H1 (cell line): ENCODE measurements at regions not wholly inside any gene's neighbourhood (a gene's known extent, or its start where the extent isn't known, plus 50 kb on each side); places are given as distances from the start of the nearest gene placed in this dataset.

Experiments used
- CTCF ChIA-PET: fragments of 300-600 bp; sonication (Branson Sonifier 250); formaldehyde crosslinking; loops from one replicate; lab custom pipeline; 2021; ENCODE audit not compliant: partially characterized antibody; lab: Charles Lee
- POLR2A ChIA-PET: fragments of 300-600 bp; sonication (Branson Sonifier 250); formaldehyde crosslinking; loops from one replicate; lab custom pipeline; 2021; ENCODE audit warnings: inconsistent platforms; ENCODE audit not compliant: partially characterized antibody; lab: Charles Lee
- DNase-seq, 2 experiments: peaks; one replicate each; pipeline versions ENCODE4 v3.0.0 to v3.0.0-alpha.2; 2010 to 2022; ENCODE audit warnings: low spot score in 2 of 2, low read depth in 1 of 2, mixed read lengths in 1 of 2
- FAIRE-seq: peaks from 2 replicates; lab custom pipeline; 2011; peaks lifted over from hg19 to GRCh38; lab: Jason Lieb, UNC
- H2AFZ ChIP-seq: 2 replicates; pipeline ENCODE4 v1.8.1; 2012; ENCODE audit warnings: low read length, inconsistent platforms
- H2AK5ac ChIP-seq: 2 replicates; pipeline ENCODE4 v1.6.1; 2013; ENCODE audit warnings: low read depth, low read length
- H2BK120ac ChIP-seq: replicated peaks from 2 replicates; pipeline ENCODE3; 2013; ENCODE audit warnings: low read depth, low read length, inconsistent platforms
- H2BK12ac ChIP-seq: 2 replicates; pipeline ENCODE4 v1.6.1; 2013; ENCODE audit warnings: low read depth, low read length
- H2BK15ac ChIP-seq: 2 replicates; pipeline ENCODE4 v1.6.1; 2013; ENCODE audit warnings: low read length
- H2BK20ac ChIP-seq: 2 replicates; pipeline ENCODE4 v1.6.1; 2013; ENCODE audit warnings: low read length
- H2BK5ac ChIP-seq: 2 replicates; pipeline ENCODE4 v1.6.1; 2013; ENCODE audit warnings: low read depth, low read length
- H3K14ac ChIP-seq: 2 replicates; pipeline ENCODE4 v1.6.1; 2013; ENCODE audit warnings: inconsistent platforms; ENCODE audit not compliant: insufficient read length
- H3K18ac ChIP-seq: 2 replicates; pipeline ENCODE4 v1.6.1; 2013; ENCODE audit warnings: low read length; ENCODE audit errors: extremely low read depth
- H3K23ac ChIP-seq: 2 replicates; pipeline ENCODE4 v1.6.1; 2013; ENCODE audit warnings: inconsistent platforms; ENCODE audit not compliant: insufficient read length
- H3K23me2 ChIP-seq: 2 replicates; pipeline ENCODE4 v1.6.1; 2013; ENCODE audit warnings: low read depth, low read length
- H3K27ac ChIP-seq: 2 replicates; pipeline ENCODE4 v1.6.1; 2011; ENCODE audit warnings: low read depth, low read length, inconsistent platforms
- H3K27me3 ChIP-seq, 4 experiments: replicated peaks in 1 of 4; 1 replicate in 1 of 4; 2 replicates in 3 of 4; pipeline versions ENCODE4 v1.6.1 to v1.8.1; 2011 to 2013; ENCODE audit warnings: low read length in 3 of 4, mild to moderate bottlenecking in 3 of 4, inconsistent platforms in 2 of 4, mixed read lengths in 2 of 4, moderate library complexity in 1 of 4; ENCODE audit not compliant: control insufficient read depth in 3 of 4, insufficient read depth in 3 of 4; ENCODE audit errors: extremely low read depth in 1 of 4
- H3K36me3 ChIP-seq, 4 experiments: 2 replicates each; pipeline versions ENCODE4 v1.6.1 to v1.8.1; 2011 to 2013; ENCODE audit warnings: mild to moderate bottlenecking in 4 of 4, low read length in 3 of 4, moderate library complexity in 2 of 4, control low read depth in 1 of 4, inconsistent platforms in 1 of 4; ENCODE audit not compliant: insufficient read depth in 4 of 4, control insufficient read depth in 2 of 4
- H3K4ac ChIP-seq: replicated peaks from 2 replicates; pipeline ENCODE3; 2013; ENCODE audit warnings: low read length, low read depth, mixed read lengths, inconsistent platforms; ENCODE audit not compliant: insufficient read length
- H3K4me1 ChIP-seq, 4 experiments: replicated peaks in 1 of 4; 1 replicate in 1 of 4; 2 replicates in 3 of 4; pipeline versions ENCODE4 v1.6.1 to v1.8.1; 2011 to 2013; ENCODE audit warnings: low read length in 3 of 4, inconsistent platforms in 2 of 4, mixed read lengths in 1 of 4; ENCODE audit not compliant: insufficient read depth in 4 of 4, control insufficient read depth in 3 of 4
- H3K4me2 ChIP-seq, 2 experiments: 2 replicates each; pipeline versions ENCODE4 v1.6.1 to v1.8.1; 2011 to 2013; ENCODE audit warnings: low read depth in 2 of 2, low read length in 2 of 2, control low read depth in 1 of 2, inconsistent platforms in 1 of 2, mild to moderate bottlenecking in 1 of 2; ENCODE audit not compliant: insufficient read depth in 1 of 2
- H3K4me3 ChIP-seq, 4 experiments: fragments of 200-600, 300-600 bp in 1 of 4; sonication (generic), shearing (Covaris generic), sonication (Bioruptor Twin) in 1 of 4; 2 replicates each; pipeline versions ENCODE4 v1.5.1 to v1.8.1; 2011 to 2016; ENCODE audit warnings: low read length in 4 of 4, low read depth in 3 of 4, control low read depth in 2 of 4, inconsistent platforms in 2 of 4, mild to moderate bottlenecking in 2 of 4, mixed read lengths in 1 of 4, moderate library complexity in 1 of 4; ENCODE audit not compliant: insufficient read depth in 2 of 4; ENCODE audit errors: extremely low read depth in 1 of 4
- H3K56ac ChIP-seq: replicated peaks from 2 replicates; pipeline ENCODE3; 2013; ENCODE audit warnings: low read depth, mild to moderate bottlenecking, mixed read lengths, low read length, inconsistent platforms; ENCODE audit not compliant: insufficient read length
- H3K79me1 ChIP-seq: 2 replicates; pipeline ENCODE4 v1.6.1; 2013; ENCODE audit warnings: low read depth, low read length, control low read depth
- H3K79me2 ChIP-seq, 2 experiments: 2 replicates each; pipeline versions ENCODE4 v1.6.1 to v1.8.1; 2012 to 2013; ENCODE audit warnings: low read length in 2 of 2, mild to moderate bottlenecking in 2 of 2, inconsistent platforms in 1 of 2; ENCODE audit not compliant: insufficient read depth in 2 of 2, control insufficient read depth in 1 of 2
- H3K9ac ChIP-seq, 4 experiments: replicated peaks in 1 of 4; 1 replicate in 1 of 4; 2 replicates in 3 of 4; pipeline versions ENCODE4 v1.6.1 to v1.8.1; 2011 to 2013; ENCODE audit warnings: low read depth in 3 of 4, low read length in 3 of 4, control low read depth in 2 of 4, mild to moderate bottlenecking in 2 of 4, moderate library complexity in 2 of 4, inconsistent platforms in 1 of 4; ENCODE audit errors: extremely low read depth in 1 of 4
- H3K9me3 ChIP-seq, 2 experiments: 2 replicates each; pipeline versions ENCODE4 v1.6.1 to v1.8.1; 2012 to 2013; ENCODE audit warnings: mild to moderate bottlenecking in 2 of 2, moderate library complexity in 2 of 2, control low read depth in 1 of 2, inconsistent platforms in 1 of 2, low read depth in 1 of 2, low read length in 1 of 2, mixed read lengths in 1 of 2; ENCODE audit not compliant: insufficient read depth in 2 of 2
- H4K20me1 ChIP-seq, 2 experiments: replicated peaks in 1 of 2; 2 replicates each; pipeline versions ENCODE3 to v1.8.1; 2011 to 2013; ENCODE audit warnings: inconsistent platforms in 2 of 2, low read length in 2 of 2, mild to moderate bottlenecking in 1 of 2; ENCODE audit not compliant: insufficient read depth in 2 of 2, control insufficient read depth in 1 of 2
- H4K5ac ChIP-seq: 2 replicates; pipeline ENCODE4 v1.6.1; 2013; ENCODE audit warnings: low read length, low read depth, mixed read lengths, inconsistent platforms; ENCODE audit not compliant: insufficient read length
- H4K8ac ChIP-seq: 2 replicates; pipeline ENCODE4 v1.8.0; 2013; ENCODE audit warnings: mild to moderate bottlenecking, moderate library complexity, low read length, inconsistent platforms; ENCODE audit not compliant: insufficient read depth; ENCODE audit errors: extremely low read depth
- H4K91ac ChIP-seq: replicated peaks from 2 replicates; pipeline ENCODE3; 2013; ENCODE audit warnings: low read length, mixed read lengths, inconsistent platforms; ENCODE audit not compliant: insufficient read length
- BACH1 ChIP-seq: IDR thresholded peaks from 2 replicates; pipeline ENCODE4 v1.6.1; 2012; ENCODE audit warnings: low read length, improper control_type of control experiment
- CBX8 ChIP-seq: fragments of 300-800, 300-1000 bp; sonication (generic); IDR thresholded peaks from 2 replicates; pipeline ENCODE4 v1.7.1; 2016; ENCODE audit warnings: low read depth, low read length, borderline replicate concordance
- FOSL1 ChIP-seq: IDR thresholded peaks from 2 replicates; pipeline ENCODE4 v1.6.1; 2011; ENCODE audit warnings: mild to moderate bottlenecking, low read depth, low read length, moderate library complexity; ENCODE audit not compliant: insufficient read depth
- JUN ChIP-seq: IDR thresholded peaks from 2 replicates; pipeline ENCODE4 v1.6.1; 2011; ENCODE audit warnings: low read depth, mild to moderate bottlenecking, improper control_type of control experiment, low read length
- NANOG ChIP-seq: IDR thresholded peaks from 2 replicates; pipeline ENCODE4 v1.6.1; 2011; ENCODE audit warnings: low read length, low read depth, mild to moderate bottlenecking, inconsistent platforms; ENCODE audit not compliant: insufficient read depth, poor library complexity, severe bottlenecking
- NRF1 ChIP-seq: IDR thresholded peaks from 2 replicates; pipeline ENCODE4 v1.6.1; 2011; ENCODE audit warnings: mild to moderate bottlenecking, low read depth, low read length, improper control_type of control experiment
- SIN3A ChIP-seq, 2 experiments: IDR thresholded peaks in 1 of 2; conservative IDR thresholded peaks in 1 of 2; 2 replicates each; pipeline ENCODE4 v1.6.1; 2011 to 2012; ENCODE audit warnings: low read length in 2 of 2, improper control_type of control experiment in 1 of 2, low read depth in 1 of 2, mild to moderate bottlenecking in 1 of 2
- SP2 ChIP-seq: IDR thresholded peaks from 2 replicates; pipeline ENCODE4 v1.6.1; 2012; ENCODE audit warnings: mild to moderate bottlenecking, low read length, inconsistent platforms
- SP4 ChIP-seq: IDR thresholded peaks from 2 replicates; pipeline ENCODE4 v1.6.1; 2012; ENCODE audit warnings: low read length, inconsistent platforms
- TAF1 ChIP-seq: IDR thresholded peaks from 2 replicates; pipeline ENCODE4 v1.6.1; 2011; ENCODE audit warnings: mild to moderate bottlenecking, low read depth, low read length
- TEAD4 ChIP-seq: IDR thresholded peaks from 2 replicates; pipeline ENCODE4 v1.6.1; 2012; ENCODE audit warnings: low read depth, low read length, inconsistent platforms, mixed read lengths
- WGBS, 2 experiments: shearing (Covaris generic) in 1 of 2; methylation state at CpG; one replicate each; pipeline versions ENCODE4 v1.1.6 to v1.1.7; 2013 to 2015; ENCODE audit warnings: low lambda C conversion rate in 2 of 2, mixed read lengths in 2 of 2, inconsistent platforms in 1 of 2, low coverage in 1 of 2, missing lambda C conversion rate in 1 of 2; ENCODE audit not compliant: insufficient replicate concordance in 2 of 2, insufficient coverage in 1 of 2, insufficient read length in 1 of 2; ENCODE audit errors: extremely low coverage in 1 of 2, missing lambda C conversion rate in 1 of 2; 5-methylcytosine and 5-hydroxymethylcytosine counted together
- TF ChIP-seq, protein P1 (sequence below), 3 experiments: IDR thresholded peaks; 1 replicate in 2 of 3; 2 replicates in 1 of 3; pipeline versions ENCODE4 v1.5.1 to v1.6.1; 2011; ENCODE audit warnings: low read length in 3 of 3, mild to moderate bottlenecking in 3 of 3, inconsistent platforms in 2 of 3, low read depth in 1 of 3, moderate library complexity in 1 of 3; ENCODE audit not compliant: insufficient read depth in 1 of 3; ENCODE audit errors: control extremely low read depth in 1 of 3

DNA sequence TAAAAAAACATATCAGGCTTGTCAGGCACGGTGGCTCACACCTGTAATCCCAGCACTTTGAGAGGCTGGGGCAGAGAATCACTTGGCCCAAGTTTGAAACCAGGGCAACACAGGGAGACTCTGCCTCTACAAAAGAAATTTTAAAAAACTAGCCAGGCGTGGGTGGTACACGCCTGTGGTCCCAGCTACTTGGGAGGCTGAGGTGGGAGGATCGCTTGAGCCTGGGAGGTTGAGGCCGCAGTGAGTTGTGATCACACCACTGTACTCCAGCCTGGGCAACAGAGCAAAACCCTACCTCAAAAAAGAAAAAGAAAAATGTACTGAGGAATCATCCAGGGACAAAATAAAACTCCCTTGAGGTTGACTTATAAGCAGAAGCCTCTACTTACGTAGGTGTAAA is 149.9 kb upstream of the KLF14 start:
- Histone ChIP-seq H3K27ac (no peak overlapping the region), H3K79me2 (no peaks in the 10 kb centered on the region), H3K36me3 (peaks cover 0 to 3% (median 0%) of the 10 kb centered on the region in 4 experiments; a peak in 1 of 8 replicates), H2BK120ac (no peak overlapping the region), H3K4me1 (peaks cover 0 to 6% (median 1%) of the 10 kb centered on the region in 4 experiments; a peak in 4 of 7 replicates), H4K20me1 (no peaks in the 10 kb centered on the region), H3K23me2 (no peaks in the 10 kb centered on the region), H3K14ac (no peak overlapping the region), H4K5ac (no peak overlapping the region), H3K18ac (no peak overlapping the region), H2BK5ac (no peak overlapping the region), H3K4me3 (no peak overlapping the region), H3K79me1 (no peaks in the 10 kb centered on the region), H3K4me2 (no peak overlapping the region), H3K27me3 (no peaks in the 10 kb centered on the region), H4K8ac (no peak overlapping the region), H3K23ac (no peak overlapping the region), H2BK20ac (no peak overlapping the region), H3K56ac (no peak overlapping the region), H3K4ac (no peak overlapping the region), H2AFZ (no peak overlapping the region), H4K91ac (no peak overlapping the region), H3K9me3 (no peaks in the 10 kb centered on the region), H2AK5ac (no peak overlapping the region), H3K9ac (no peak overlapping the region), H2BK12ac (no peak overlapping the region), H2BK15ac (no peak overlapping the region)
- FAIRE-seq (no peak), DNase-seq (peak in 1 of 2 experiments; percentile 1)
- 88% methylated on average over 6 of the region's 6 CpGs; no CpG with 5 or more reads in 1 of the 2 experiments for WGBS, 2 experiments
- POLR2A ChIA-PET = interaction anchor here (1.0 to 2.2 kb wide), 2 partner anchors 11 to 13 kb away, joined by 3 to 7 read pairs; no protein-coding TSS in a partner anchor
- CTCF ChIA-PET = interaction anchor here (1.0 to 10.4 kb wide), 3 partner anchors 9 to 623 kb away, joined by 3 to 120 read pairs (median 38); no protein-coding TSS in a partner anchor
- TF ChIP-seq JUN = no peak
- no peak for TF ChIP-seq BACH1
- no peak for TF ChIP-seq SP2
- TF ChIP-seq, protein P1, sequence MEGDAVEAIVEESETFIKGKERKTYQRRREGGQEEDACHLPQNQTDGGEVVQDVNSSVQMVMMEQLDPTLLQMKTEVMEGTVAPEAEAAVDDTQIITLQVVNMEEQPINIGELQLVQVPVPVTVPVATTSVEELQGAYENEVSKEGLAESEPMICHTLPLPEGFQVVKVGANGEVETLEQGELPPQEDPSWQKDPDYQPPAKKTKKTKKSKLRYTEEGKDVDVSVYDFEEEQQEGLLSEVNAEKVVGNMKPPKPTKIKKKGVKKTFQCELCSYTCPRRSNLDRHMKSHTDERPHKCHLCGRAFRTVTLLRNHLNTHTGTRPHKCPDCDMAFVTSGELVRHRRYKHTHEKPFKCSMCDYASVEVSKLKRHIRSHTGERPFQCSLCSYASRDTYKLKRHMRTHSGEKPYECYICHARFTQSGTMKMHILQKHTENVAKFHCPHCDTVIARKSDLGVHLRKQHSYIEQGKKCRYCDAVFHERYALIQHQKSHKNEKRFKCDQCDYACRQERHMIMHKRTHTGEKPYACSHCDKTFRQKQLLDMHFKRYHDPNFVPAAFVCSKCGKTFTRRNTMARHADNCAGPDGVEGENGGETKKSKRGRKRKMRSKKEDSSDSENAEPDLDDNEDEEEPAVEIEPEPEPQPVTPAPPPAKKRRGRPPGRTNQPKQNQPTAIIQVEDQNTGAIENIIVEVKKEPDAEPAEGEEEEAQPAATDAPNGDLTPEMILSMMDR (IDR thresholded peaks at IDR 0.05; ENCODE audit: control extremely low read depth in 1 of 3, insufficient read depth in 1 of 3, low read depth in 1 of 3, low read length in 3 of 3) = no peak
- no peak for TF ChIP-seq SP4
- no peak for TF ChIP-seq CBX8
- TF ChIP-seq SIN3A (conservative IDR thresholded peaks at IDR 0.05 in 1 of 2, IDR thresholded peaks at IDR 0.05 in 1 of 2; ENCODE audit: low read depth in 1 of 2, low read length in 2 of 2) = no peak
- TF ChIP-seq TAF1 = no peak
- TF ChIP-seq TEAD4 = no peak
- TF ChIP-seq FOSL1 = no peak
- TF ChIP-seq NANOG = no peak
- no peak for TF ChIP-seq NRF1
